HepG2 (cell line): ENCODE measurements at regions not wholly inside any gene's neighbourhood (a gene's known extent, or its start where the extent isn't known, plus 50 kb on each side); places are given as distances from the start of the nearest gene placed in this dataset.

Experiments used
- CC2D1A ChIP-seq: sonication (generic); formaldehyde crosslinking; IDR thresholded peaks from 2 replicates; pipeline ENCODE4 v1.8.1; 2023; ENCODE audit warnings: mild to moderate bottlenecking, missing genetic modification reagents
- DMAP1 ChIP-seq: IDR thresholded peaks from 2 replicates; pipeline ENCODE4 v1.6.1; 2016
- DNMT1 ChIP-seq: sonication (generic); formaldehyde crosslinking; IDR thresholded peaks from 2 replicates; pipeline ENCODE4 v1.5.1; 2020; ENCODE audit warnings: mild to moderate bottlenecking, missing genetic modification reagents
- DPF2 ChIP-seq: sonication (generic); formaldehyde crosslinking; IDR thresholded peaks from 2 replicates; pipeline ENCODE4 v1.4.0; 2020; ENCODE audit warnings: mild to moderate bottlenecking, low read depth, missing genetic modification reagents, borderline replicate concordance
- DRAP1 ChIP-seq: IDR thresholded peaks from 2 replicates; pipeline ENCODE4 v1.6.1; 2016; ENCODE audit warnings: missing genetic modification reagents, missing compliant biosample characterization
- HDAC6 ChIP-seq: fragments of 200-600 bp; sonication (generic); IDR thresholded peaks from 2 replicates; pipeline ENCODE4 v1.7.0; 2017; ENCODE audit warnings: mild to moderate bottlenecking, antibody characterized with exemption, low read length, low read depth
- IKZF5 ChIP-seq: IDR thresholded peaks from 2 replicates; pipeline ENCODE4 v1.6.1; 2018; ENCODE audit warnings: missing genetic modification reagents, mild to moderate bottlenecking, missing compliant biosample characterization
- ISL2 ChIP-seq: sonication (generic); formaldehyde crosslinking; IDR thresholded peaks from 2 replicates; pipeline ENCODE4 v1.5.0; 2020; ENCODE audit warnings: missing genetic modification reagents
- MED8 ChIP-seq: sonication (generic); formaldehyde crosslinking; IDR thresholded peaks from 2 replicates; pipeline ENCODE4 v1.8.1; 2023; ENCODE audit warnings: mild to moderate bottlenecking, missing genetic modification reagents; ENCODE audit not compliant: insufficient replicate concordance
- NAIF1 ChIP-seq: sonication (generic); formaldehyde crosslinking; IDR thresholded peaks from 2 replicates; pipeline ENCODE4 v1.5.0; 2020; ENCODE audit warnings: mild to moderate bottlenecking, missing genetic modification reagents, borderline replicate concordance
- NFYC ChIP-seq: IDR thresholded peaks from 2 replicates; pipeline ENCODE4 v1.6.1; 2016; ENCODE audit warnings: missing genetic modification reagents, missing compliant biosample characterization
- PAXIP1 ChIP-seq: sonication (generic); formaldehyde crosslinking; conservative IDR thresholded peaks from 2 replicates; pipeline ENCODE4 v1.4.0; 2020; ENCODE audit warnings: mild to moderate bottlenecking, missing genetic modification reagents, moderate library complexity
- PLSCR1 ChIP-seq: sonication (generic); formaldehyde crosslinking; IDR thresholded peaks from 2 replicates; pipeline ENCODE4 v1.5.0; 2020; ENCODE audit warnings: missing genetic modification reagents, mild to moderate bottlenecking, borderline replicate concordance
- ZBTB37 ChIP-seq: sonication (generic); formaldehyde crosslinking; IDR thresholded peaks from 2 replicates; pipeline ENCODE4 v1.4.0; 2020; ENCODE audit warnings: mild to moderate bottlenecking, missing genetic modification reagents
- ZFP1 ChIP-seq: IDR thresholded peaks from 2 replicates; pipeline ENCODE4 v1.6.1; 2016
- ZFP37 ChIP-seq: sonication (generic); formaldehyde crosslinking; IDR thresholded peaks from 2 replicates; pipeline ENCODE4 v1.4.0; 2020; ENCODE audit warnings: missing genetic modification reagents, borderline replicate concordance
- ZNF207 ChIP-seq: fragments of 450-650 bp; IDR thresholded peaks from 2 replicates; pipeline ENCODE4 v1.6.1; 2016; ENCODE audit warnings: antibody characterized with exemption, borderline replicate concordance
- ZNF251 ChIP-seq: sonication (generic); formaldehyde crosslinking; IDR thresholded peaks from 2 replicates; pipeline ENCODE4 v1.9.0; 2021; ENCODE audit warnings: mild to moderate bottlenecking, missing genetic modification reagents
- ZNF383 ChIP-seq: sonication (generic); formaldehyde crosslinking; IDR thresholded peaks from 2 replicates; pipeline ENCODE4 v1.4.0; 2020; ENCODE audit warnings: missing genetic modification reagents, mild to moderate bottlenecking, borderline replicate concordance
- ZNF441 ChIP-seq: sonication (generic); formaldehyde crosslinking; IDR thresholded peaks from 2 replicates; pipeline ENCODE4 v1.7.0; 2021; ENCODE audit warnings: missing genetic modification reagents, borderline replicate concordance
- ZNF589 ChIP-seq: sonication (generic); formaldehyde crosslinking; conservative IDR thresholded peaks from 2 replicates; pipeline ENCODE4 v1.8.0; 2022; ENCODE audit warnings: mild to moderate bottlenecking, moderate library complexity, missing genetic modification reagents
- ZNF615 ChIP-seq: sonication (generic); formaldehyde crosslinking; IDR thresholded peaks from 2 replicates; pipeline ENCODE4 v1.5.0; 2020; ENCODE audit warnings: mild to moderate bottlenecking, missing genetic modification reagents, borderline replicate concordance
- ZSCAN31 ChIP-seq: sonication (generic); formaldehyde crosslinking; IDR thresholded peaks from 2 replicates; pipeline ENCODE4 v1.5.0; 2020; ENCODE audit warnings: low read depth, mild to moderate bottlenecking, missing genetic modification reagents

GRCh38 chr20:50371878-50372769, 138.1 kb upstream of the PTPN1 start (continued):
- no peak for TF ChIP-seq PAXIP1 (CRISPR knock-in tag)
- TF ChIP-seq NFYC (CRISPR knock-in tag) = peak; percentile 15; the same call in 1 of the 2 replicates
- no peak for TF ChIP-seq CC2D1A (CRISPR knock-in tag)
- no peak for TF ChIP-seq ZNF383 (CRISPR knock-in tag)
- no peak for TF ChIP-seq ZNF589
- TF ChIP-seq ZNF207 = no peak
- no peak; the same call in 1 of the 2 replicates for TF ChIP-seq DRAP1 (CRISPR knock-in tag)
- TF ChIP-seq PLSCR1 (CRISPR knock-in tag) = no peak
- TF ChIP-seq ZNF251 (CRISPR knock-in tag) = no peak
- no peak for TF ChIP-seq IKZF5 (CRISPR knock-in tag)
- TF ChIP-seq ZFP1 (CRISPR knock-in tag) = no peak
- TF ChIP-seq MED8 (CRISPR knock-in tag) = no peak
- TF ChIP-seq ZNF615 (CRISPR knock-in tag) = 0 out of 2 replicates have a peak, but pooled peaks have one; percentile 14
- 0 out of 2 replicates have a peak, but pooled peaks have one; percentile 16 for TF ChIP-seq NAIF1
- no peak for TF ChIP-seq ZBTB37
- TF ChIP-seq DPF2 = 0 out of 2 replicates have a peak, but pooled peaks have one; percentile 9
- TF ChIP-seq ISL2 (CRISPR knock-in tag) = no peak
- no peak for TF ChIP-seq DMAP1 (CRISPR knock-in tag)
- TF ChIP-seq ZSCAN31 = no peak
- TF ChIP-seq ZFP37 (CRISPR knock-in tag) = no peak
- TF ChIP-seq DNMT1 (CRISPR knock-in tag) = no peak
- TF ChIP-seq ZNF441 (CRISPR knock-in tag) = no peak
- no peak for TF ChIP-seq HDAC6
